ENCODE measurements at regions not wholly inside any gene's neighbourhood (a gene's known extent, or its start where the extent isn't known, plus 50 kb on each side); places are given as distances from the start of the nearest gene placed in this dataset.

- TF ChIP-seq POLR2A (IDR thresholded peaks at IDR 0.05) (no peak), EP300 (IDR thresholded peaks at IDR 0.05) (no peak), CTCF (IDR thresholded peaks at IDR 0.05) (no peak), POLR2AphosphoS5 (IDR thresholded peaks at IDR 0.05) (no peak)
Measured at GRCh38 chr10:83869898-83870297, 269.4 kb upstream of the GHITM start.
